IMR-90 (cell line): ENCODE measurements at regions not wholly inside any gene's neighbourhood (a gene's known extent, or its start where the extent isn't known, plus 50 kb on each side); places are given as distances from the start of the nearest gene placed in this dataset.

Experiments used
- CEBPB ChIP-seq: IDR thresholded peaks from 2 replicates; pipeline ENCODE4 v1.6.1; 2012; ENCODE audit warnings: low read depth, low read length, improper control_type of control experiment
- MAZ ChIP-seq: IDR thresholded peaks from 2 replicates; pipeline ENCODE4 v1.6.1; 2012; ENCODE audit warnings: low read depth, mild to moderate bottlenecking, low read length, improper control_type of control experiment, moderate library complexity, borderline replicate concordance
- POLR2A ChIP-seq: IDR thresholded peaks from 2 replicates; pipeline ENCODE4 v1.6.1; 2012; ENCODE audit warnings: mild to moderate bottlenecking, low read depth, low read length
- SMC3 ChIP-seq: fragments of 150-350 bp; IDR thresholded peaks from 2 replicates; pipeline ENCODE4 v1.6.1; 2016; ENCODE audit warnings: low read depth, mild to moderate bottlenecking, antibody characterized with exemption, low read length, moderate library complexity
- TF ChIP-seq, protein P1 (sequence below): conservative IDR thresholded peaks from 2 replicates; pipeline ENCODE4 v1.5.1; 2012; ENCODE audit warnings: mild to moderate bottlenecking, low read depth, low read length, improper control_type of control experiment
- TF ChIP-seq, protein P2 (sequence below): fragments of 150-350 bp; IDR thresholded peaks from 2 replicates; pipeline ENCODE4 v1.6.1; 2016; ENCODE audit warnings: low read depth, mild to moderate bottlenecking, low read length, moderate library complexity, borderline replicate concordance

DNA sequence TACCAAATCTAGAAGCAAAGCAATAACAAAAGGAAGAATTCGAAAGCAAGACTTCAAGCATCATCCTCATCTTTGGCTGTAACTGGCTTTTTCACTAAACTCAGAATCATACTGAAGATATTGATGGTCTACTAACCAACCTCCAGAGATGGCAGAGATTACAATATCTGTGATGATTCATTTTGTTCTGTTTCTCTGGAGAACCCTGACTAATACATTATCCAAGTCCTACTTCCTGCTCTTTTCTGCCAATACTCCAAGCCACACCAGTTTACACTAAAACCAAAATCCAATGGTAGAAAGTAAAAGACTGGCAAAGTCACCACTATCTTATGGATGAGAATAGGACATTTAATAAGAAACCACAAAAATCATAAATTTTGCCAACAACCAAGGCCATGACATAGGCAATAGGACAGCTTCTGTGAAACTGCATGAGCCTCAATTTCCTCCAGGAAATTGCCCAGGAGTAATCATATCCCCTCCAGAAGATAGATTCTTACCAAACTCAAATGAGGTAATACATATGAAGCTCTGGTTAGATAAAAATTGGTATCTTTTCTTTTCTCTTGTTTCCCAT is 159.8 kb downstream of the METTL4 start:
- TF ChIP-seq MAZ (no peak), POLR2A (no peak), SMC3 (no peak), CEBPB (no peak)
- TF ChIP-seq, protein P1, sequence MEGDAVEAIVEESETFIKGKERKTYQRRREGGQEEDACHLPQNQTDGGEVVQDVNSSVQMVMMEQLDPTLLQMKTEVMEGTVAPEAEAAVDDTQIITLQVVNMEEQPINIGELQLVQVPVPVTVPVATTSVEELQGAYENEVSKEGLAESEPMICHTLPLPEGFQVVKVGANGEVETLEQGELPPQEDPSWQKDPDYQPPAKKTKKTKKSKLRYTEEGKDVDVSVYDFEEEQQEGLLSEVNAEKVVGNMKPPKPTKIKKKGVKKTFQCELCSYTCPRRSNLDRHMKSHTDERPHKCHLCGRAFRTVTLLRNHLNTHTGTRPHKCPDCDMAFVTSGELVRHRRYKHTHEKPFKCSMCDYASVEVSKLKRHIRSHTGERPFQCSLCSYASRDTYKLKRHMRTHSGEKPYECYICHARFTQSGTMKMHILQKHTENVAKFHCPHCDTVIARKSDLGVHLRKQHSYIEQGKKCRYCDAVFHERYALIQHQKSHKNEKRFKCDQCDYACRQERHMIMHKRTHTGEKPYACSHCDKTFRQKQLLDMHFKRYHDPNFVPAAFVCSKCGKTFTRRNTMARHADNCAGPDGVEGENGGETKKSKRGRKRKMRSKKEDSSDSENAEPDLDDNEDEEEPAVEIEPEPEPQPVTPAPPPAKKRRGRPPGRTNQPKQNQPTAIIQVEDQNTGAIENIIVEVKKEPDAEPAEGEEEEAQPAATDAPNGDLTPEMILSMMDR, result no peak
- TF ChIP-seq, protein P2, sequence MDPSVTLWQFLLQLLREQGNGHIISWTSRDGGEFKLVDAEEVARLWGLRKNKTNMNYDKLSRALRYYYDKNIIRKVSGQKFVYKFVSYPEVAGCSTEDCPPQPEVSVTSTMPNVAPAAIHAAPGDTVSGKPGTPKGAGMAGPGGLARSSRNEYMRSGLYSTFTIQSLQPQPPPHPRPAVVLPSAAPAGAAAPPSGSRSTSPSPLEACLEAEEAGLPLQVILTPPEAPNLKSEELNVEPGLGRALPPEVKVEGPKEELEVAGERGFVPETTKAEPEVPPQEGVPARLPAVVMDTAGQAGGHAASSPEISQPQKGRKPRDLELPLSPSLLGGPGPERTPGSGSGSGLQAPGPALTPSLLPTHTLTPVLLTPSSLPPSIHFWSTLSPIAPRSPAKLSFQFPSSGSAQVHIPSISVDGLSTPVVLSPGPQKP, result no peak
